HEK293 (cell line): ENCODE measurements at regions not wholly inside any gene's neighbourhood (a gene's known extent, or its start where the extent isn't known, plus 50 kb on each side); places are given as distances from the start of the nearest gene placed in this dataset.
"Not testable (repeated sequence)": the region's sequence is repeated elsewhere in the genome, so short reads cannot be mapped to it uniquely, and the experiment has no call there.

Source experiments
- CTCF ChIA-PET: fragments of 350-600 bp; formaldehyde crosslinking; extraction: SDS; loops from one replicate; lab custom pipeline; 2021; ENCODE audit warnings: antibody characterized with exemption; lab: Yijun Ruan, JAX
- POLR2A ChIA-PET: fragments of 300-600 bp; formaldehyde crosslinking; extraction: SDS; loops from one replicate; lab custom pipeline; 2020; ENCODE audit warnings: antibody characterized with exemption, inconsistent platforms; lab: Yijun Ruan, JAX
- H3K27ac ChIP-seq: fragments of 200-500 bp; sonication (Bioruptor generic); 2 replicates; pipeline ENCODE4 v1.5.1; 2014; ENCODE audit warnings: low read depth, low read length, control low read depth, inconsistent platforms; ENCODE audit errors: extremely low read depth
- H3K36me3 ChIP-seq, 2 experiments: fragments of 200-500 bp in 1 of 2; sonication (Bioruptor generic) in 1 of 2; 1 replicate in 1 of 2; 2 replicates in 1 of 2; pipeline ENCODE4 v1.5.1; 2014 to 2017; ENCODE audit warnings: inconsistent platforms in 2 of 2, low read length in 2 of 2; ENCODE audit not compliant: control insufficient read depth in 2 of 2, insufficient read depth in 1 of 2
- H3K4me1 ChIP-seq: fragments of 200-500 bp; sonication (Bioruptor generic); 2 replicates; pipeline ENCODE4 v1.5.1; 2014; ENCODE audit warnings: mild to moderate bottlenecking, low read length, inconsistent platforms; ENCODE audit not compliant: control insufficient read depth, insufficient read depth
- H3K4me3 ChIP-seq: 2 replicates; pipeline ENCODE4 v1.5.1; 2011; ENCODE audit warnings: low read depth, mild to moderate bottlenecking, control low read depth, low read length, moderate library complexity
- H3K9me3 ChIP-seq: fragments of 200-500 bp; sonication (Bioruptor generic); 2 replicates; pipeline ENCODE4 v1.5.1; 2014; ENCODE audit warnings: low read depth, low read length, inconsistent platforms; ENCODE audit not compliant: control insufficient read depth, insufficient read depth
- AEBP2 ChIP-seq: fragments of 450-650 bp; formaldehyde crosslinking; IDR thresholded peaks from 2 replicates; pipeline ENCODE4 v1.5.1; 2016; ENCODE audit warnings: missing biosample characterization, missing genetic modification characterization, borderline replicate concordance
- BCL11A ChIP-seq: fragments of 450-650 bp; formaldehyde crosslinking; IDR thresholded peaks from 2 replicates; pipeline ENCODE4 v1.5.1; 2016; ENCODE audit warnings: low read depth, missing biosample characterization, missing genetic modification characterization
- GFI1B ChIP-seq: fragments of 450-650 bp; formaldehyde crosslinking; IDR thresholded peaks from 2 replicates; pipeline ENCODE4 v1.5.1; 2016; ENCODE audit warnings: missing biosample characterization, missing genetic modification characterization
- MZF1 ChIP-seq: fragments of 450-650 bp; formaldehyde crosslinking; IDR thresholded peaks from 2 replicates; pipeline ENCODE4 v1.5.1; 2017; ENCODE audit warnings: missing biosample characterization, missing genetic modification characterization, borderline replicate concordance
- PRDM10 ChIP-seq: fragments of 450-650 bp; formaldehyde crosslinking; IDR thresholded peaks from 2 replicates; pipeline ENCODE4 v1.5.1; 2016; ENCODE audit warnings: missing biosample characterization, missing genetic modification characterization
- ZBTB26 ChIP-seq: fragments of 450-650 bp; formaldehyde crosslinking; optimal IDR thresholded peaks from 2 replicates; pipeline ENCODE3; 2016; ENCODE audit warnings: missing biosample characterization, mild to moderate bottlenecking, missing genetic modification characterization
- ZBTB6 ChIP-seq: fragments of 450-650 bp; formaldehyde crosslinking; IDR thresholded peaks from 2 replicates; pipeline ENCODE4 v1.5.1; 2017; ENCODE audit warnings: missing biosample characterization, missing genetic modification characterization
- ZBTB8A ChIP-seq: fragments of 450-650 bp; formaldehyde crosslinking; IDR thresholded peaks from 2 replicates; pipeline ENCODE4 v1.5.1; 2016; ENCODE audit warnings: missing biosample characterization, missing genetic modification characterization
- ZEB2 ChIP-seq: fragments of 450-650 bp; formaldehyde crosslinking; IDR thresholded peaks from 2 replicates; pipeline ENCODE4 v1.5.1; 2016; ENCODE audit warnings: missing biosample characterization, missing genetic modification characterization
- ZIC2 ChIP-seq: fragments of 450-650 bp; formaldehyde crosslinking; IDR thresholded peaks from 2 replicates; pipeline ENCODE4 v1.5.1; 2016; ENCODE audit warnings: missing biosample characterization, missing genetic modification characterization
- ZNF140 ChIP-seq: fragments of 450-650 bp; formaldehyde crosslinking; IDR thresholded peaks from 2 replicates; pipeline ENCODE4 v1.5.1; 2016; ENCODE audit warnings: missing biosample characterization, missing genetic modification characterization
- ZNF155 ChIP-seq: fragments of 450-650 bp; formaldehyde crosslinking; IDR thresholded peaks from 2 replicates; pipeline ENCODE4 v1.5.1; 2016; ENCODE audit warnings: missing biosample characterization, missing genetic modification characterization
- ZNF221 ChIP-seq: fragments of 450-650 bp; formaldehyde crosslinking; IDR thresholded peaks from 2 replicates; pipeline ENCODE4 v1.5.1; 2017; ENCODE audit warnings: missing biosample characterization, missing genetic modification characterization, borderline replicate concordance
- ZNF24 ChIP-seq: fragments of 450-650 bp; formaldehyde crosslinking; IDR thresholded peaks from 2 replicates; pipeline ENCODE4 v1.5.1; 2016; ENCODE audit warnings: missing biosample characterization, missing genetic modification characterization
- ZNF341 ChIP-seq: fragments of 450-650 bp; formaldehyde crosslinking; IDR thresholded peaks from 2 replicates; pipeline ENCODE4; 2016; ENCODE audit warnings: low read depth, missing biosample characterization, missing genetic modification characterization
- ZNF350 ChIP-seq: fragments of 450-650 bp; formaldehyde crosslinking; IDR thresholded peaks from 2 replicates; pipeline ENCODE4 v1.5.0; 2017; ENCODE audit warnings: missing biosample characterization, mild to moderate bottlenecking, missing genetic modification characterization
- ZNF394 ChIP-seq: fragments of 450-650 bp; formaldehyde crosslinking; IDR thresholded peaks from 2 replicates; pipeline ENCODE4 v1.5.1; 2016; ENCODE audit warnings: missing biosample characterization, missing genetic modification characterization, mild to moderate bottlenecking, moderate library complexity, borderline replicate concordance
- ZNF596 ChIP-seq: fragments of 450-650 bp; IDR thresholded peaks from 2 replicates; pipeline ENCODE4 v1.5.0; 2018; ENCODE audit warnings: missing biosample characterization, mild to moderate bottlenecking, missing genetic modification characterization, moderate library complexity
- ZNF670 ChIP-seq: fragments of 450-650 bp; formaldehyde crosslinking; IDR thresholded peaks from 2 replicates; pipeline ENCODE4 v1.5.1; 2016; ENCODE audit warnings: missing biosample characterization, missing genetic modification characterization, low read depth
- ZNF843 ChIP-seq: fragments of 450-650 bp; formaldehyde crosslinking; IDR thresholded peaks from 2 replicates; pipeline ENCODE4 v1.5.1; 2016; ENCODE audit warnings: missing biosample characterization, missing genetic modification characterization

DNA sequence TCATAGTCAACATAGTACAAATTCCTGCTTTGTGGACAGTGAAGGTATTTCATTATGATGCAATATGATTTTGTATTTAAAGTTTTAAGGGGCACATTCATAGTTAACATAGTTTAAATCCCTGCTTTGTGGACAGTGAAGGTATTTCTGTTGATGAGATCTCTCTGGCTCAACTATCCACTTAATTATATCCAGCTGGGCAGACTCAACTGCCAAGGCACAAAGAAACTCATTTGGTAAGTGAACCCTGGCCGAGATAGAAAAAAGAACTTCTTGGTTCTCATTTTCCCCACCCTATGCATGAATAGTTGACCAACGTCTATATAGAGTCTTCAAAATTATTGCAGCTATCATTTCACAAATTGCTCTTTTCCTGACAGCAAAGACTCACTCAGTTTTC lies 1194.6 kb downstream of the NCAM2 start (continued):
- TF ChIP-seq ZBTB6 (tag by site-specific recombination): no peak

GRCh38 chr21:22194986-22195385 lies 1196.8 kb downstream of the NCAM2 start:
- H3K4me1 ChIP-seq, H3K36me3 ChIP-seq, CTCF ChIA-PET, POLR2A ChIA-PET, H3K27ac ChIP-seq, H3K9me3 ChIP-seq, H3K4me3 ChIP-seq: not testable (repeated sequence)

DNA sequence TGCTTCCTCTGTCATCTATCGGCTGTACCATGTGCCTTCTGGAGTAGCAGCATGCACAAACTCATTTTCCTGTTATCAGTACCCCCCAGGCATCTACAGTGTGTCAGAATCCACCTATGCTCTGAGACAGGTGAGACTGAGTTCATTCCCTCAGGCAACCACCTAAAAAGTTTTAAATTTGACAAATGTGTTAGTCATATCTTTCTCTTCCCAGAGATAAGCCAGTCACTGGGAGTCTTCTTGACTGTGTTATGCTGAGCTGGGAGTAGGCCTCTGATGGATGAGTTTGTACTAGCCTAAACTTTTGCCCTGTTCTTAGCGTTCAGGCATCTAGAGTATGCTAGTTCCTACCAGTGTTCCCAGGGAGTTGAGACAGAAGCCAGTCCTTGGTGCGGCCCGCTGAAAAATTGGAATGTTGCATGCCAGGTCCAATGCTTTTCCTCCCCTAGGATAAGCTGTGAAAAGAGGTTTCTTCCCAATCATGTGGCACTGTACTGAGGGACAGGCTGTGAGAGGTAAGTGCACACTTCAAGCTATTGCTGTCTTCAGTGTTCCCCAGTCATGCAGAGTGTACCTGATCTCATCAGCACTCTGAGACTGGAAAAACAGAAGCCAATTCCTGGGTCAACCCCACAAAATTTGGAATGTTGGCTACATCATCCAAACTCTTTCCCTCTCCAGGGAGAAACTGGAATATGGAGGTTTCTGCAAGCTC lies 1202.3 kb downstream of the NCAM2 start:
- POLR2A ChIA-PET: no interaction called here
- Histone ChIP-seq H3K27ac (no peak overlapping the region), H3K9me3 (no peaks in the 10 kb centered on the region), H3K4me3 (no peak overlapping the region), H3K36me3 (no peaks in the 10 kb centered on the region), H3K4me1 (no peaks in the 10 kb centered on the region)
- CTCF ChIA-PET: no interaction called here
- TF ChIP-seq ZIC2 (tag by site-specific recombination): no peak
- TF ChIP-seq GFI1B: no peak
- TF ChIP-seq ZEB2: no peak
- TF ChIP-seq ZNF24 (tag by site-specific recombination): no peak
- no peak for TF ChIP-seq ZNF843 (tag by site-specific recombination)
- no peak for TF ChIP-seq PRDM10 (tag by site-specific recombination)
- no peak for TF ChIP-seq ZNF596 (tag by site-specific recombination)
- TF ChIP-seq ZNF670: no peak
- TF ChIP-seq AEBP2 (tag by site-specific recombination): no peak
- TF ChIP-seq ZNF221 (tag by site-specific recombination): no peak
- no peak for TF ChIP-seq BCL11A
- TF ChIP-seq ZNF341 (tag by site-specific recombination): no peak
- TF ChIP-seq ZNF140 (tag by site-specific recombination): no peak
- TF ChIP-seq ZBTB8A: no peak
- no peak for TF ChIP-seq ZNF394
- TF ChIP-seq ZBTB26: no peak
- no peak for TF ChIP-seq ZNF350 (tag by site-specific recombination)
- no peak for TF ChIP-seq ZNF155 (tag by site-specific recombination)
- no peak for TF ChIP-seq MZF1 (tag by site-specific recombination)
